ENCODE measurements at regions not wholly inside any gene's neighbourhood (a gene's known extent, or its start where the extent isn't known, plus 50 kb on each side); places are given as distances from the start of the nearest gene placed in this dataset.

DNA sequence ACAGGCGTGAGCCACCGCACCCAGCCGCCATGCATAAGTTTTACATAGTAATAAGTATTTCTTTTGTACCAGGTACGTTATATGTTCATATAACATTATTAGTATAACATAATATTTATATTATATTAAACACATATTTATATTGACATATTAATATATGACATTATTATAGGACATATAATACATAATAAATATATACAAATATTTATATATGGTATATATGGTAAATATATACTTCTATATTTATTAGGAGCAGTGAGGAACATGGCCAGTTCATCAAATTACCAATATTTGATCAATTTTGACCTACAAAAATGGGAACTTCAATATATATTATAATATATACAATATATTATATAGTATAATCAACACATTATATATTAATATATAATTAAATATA, 245.9 kb upstream of the FGGY start:
- Histone ChIP-seq H3K27me3 (ENCODE audit: control insufficient read depth, insufficient read depth, low read length) (no peaks in the 10 kb centered on the region), H3K27ac (ENCODE audit: low read depth, low read length) (no peak overlapping the region), H3K4me1 (ENCODE audit: control insufficient read depth, insufficient read depth, low read length) (no peaks in the 10 kb centered on the region), H3K9me3 (ENCODE audit: control insufficient read depth, insufficient read depth, low read length) (no peaks in the 10 kb centered on the region), H3K4me3 (ENCODE audit: low read depth, low read length) (no peak overlapping the region), H3K36me3 (ENCODE audit: control insufficient read depth, insufficient read depth, low read length) (no peaks in the 10 kb centered on the region)
- no CpG with 5 or more reads among the region's 4 CpGs for WGBS (ENCODE audit: insufficient coverage)
- no peak for DNase-seq (ENCODE audit: low read depth in 4 of 6, low spot score in 6 of 6)

- peaks cover 3% of the 10 kb centered on the region for H3K4me1 ChIP-seq (ENCODE audit: control insufficient read depth, insufficient read depth, low read length)
- DNase-seq (ENCODE audit: low read depth in 4 of 6, low spot score in 6 of 6): no peak
- 96% methylated on average over 5 of the region's 5 CpGs for WGBS (ENCODE audit: insufficient coverage)
- H3K27me3 ChIP-seq (ENCODE audit: control insufficient read depth, insufficient read depth, low read length): no peaks in the 10 kb centered on the region
- H3K27ac ChIP-seq (ENCODE audit: low read depth, low read length): no peak overlapping the region
- H3K4me3 ChIP-seq (ENCODE audit: low read depth, low read length): no peak overlapping the region
- no peaks in the 10 kb centered on the region for H3K9me3 ChIP-seq (ENCODE audit: control insufficient read depth, insufficient read depth, low read length)
- H3K36me3 ChIP-seq (ENCODE audit: control insufficient read depth, insufficient read depth, low read length): no peaks in the 10 kb centered on the region
Observed at GRCh38 chr1:59052166-59052590, 244.7 kb upstream of the FGGY start.

DNA sequence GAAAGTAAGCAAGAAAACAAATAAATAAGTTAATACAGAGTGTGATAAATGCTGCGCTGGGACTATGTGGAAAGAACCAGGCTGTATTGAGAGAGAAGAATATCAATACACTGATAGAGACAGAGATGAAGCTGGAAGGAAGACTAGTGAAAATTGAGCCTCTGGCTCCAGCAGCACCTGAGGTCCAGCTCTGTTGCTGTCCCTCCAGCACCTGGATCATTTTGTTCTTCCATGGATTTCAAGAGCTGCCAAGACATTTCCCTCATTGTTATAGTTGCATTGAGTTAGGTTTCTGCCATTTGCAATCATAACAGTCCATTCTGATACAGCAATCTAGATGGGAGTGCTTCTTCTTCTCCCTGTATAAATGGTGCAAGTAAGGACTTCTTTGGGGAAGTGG, 242.7 kb upstream of the FGGY start:
- Histone ChIP-seq H3K4me3 (ENCODE audit: low read depth, low read length) (no peak overlapping the region), H3K9me3 (ENCODE audit: control insufficient read depth, insufficient read depth, low read length) (no peaks in the 10 kb centered on the region), H3K4me1 (ENCODE audit: control insufficient read depth, insufficient read depth, low read length) (peaks cover 8% of the 10 kb centered on the region), H3K27ac (ENCODE audit: low read depth, low read length) (no peak overlapping the region), H3K27me3 (ENCODE audit: control insufficient read depth, insufficient read depth, low read length) (no peaks in the 10 kb centered on the region), H3K36me3 (ENCODE audit: control insufficient read depth, insufficient read depth, low read length) (no peaks in the 10 kb centered on the region)
- 100% methylated on average over 1 of the region's 1 CpG for WGBS (ENCODE audit: insufficient coverage)
- no peak for DNase-seq (ENCODE audit: low read depth in 4 of 6, low spot score in 6 of 6)

GRCh38 chr1:59055908-59056719, 240.8 kb upstream of the FGGY start:
- H3K27me3 ChIP-seq (ENCODE audit: control insufficient read depth, insufficient read depth, low read length): no peaks in the 10 kb centered on the region
- no peaks in the 10 kb centered on the region for H3K9me3 ChIP-seq (ENCODE audit: control insufficient read depth, insufficient read depth, low read length)
- no peak overlapping the region for H3K27ac ChIP-seq (ENCODE audit: low read depth, low read length)
- H3K36me3 ChIP-seq (ENCODE audit: control insufficient read depth, insufficient read depth, low read length): no peaks in the 10 kb centered on the region
- WGBS (ENCODE audit: insufficient coverage): 56% methylated on average over 5 of the region's 7 CpGs
- peaks cover 8% of the 10 kb centered on the region for H3K4me1 ChIP-seq (ENCODE audit: control insufficient read depth, insufficient read depth, low read length)
- no peak for DNase-seq (ENCODE audit: low read depth in 4 of 6, low spot score in 6 of 6)
- H3K4me3 ChIP-seq (ENCODE audit: low read depth, low read length): no peak overlapping the region

GRCh38 chr1:59057211-59057694, 239.6 kb upstream of the FGGY start:
- Histone ChIP-seq H3K4me3 (ENCODE audit: low read depth, low read length) (no peak overlapping the region), H3K36me3 (ENCODE audit: control insufficient read depth, insufficient read depth, low read length) (no peaks in the 10 kb centered on the region), H3K27ac (ENCODE audit: low read depth, low read length) (no peak overlapping the region), H3K9me3 (ENCODE audit: control insufficient read depth, insufficient read depth, low read length) (no peaks in the 10 kb centered on the region), H3K4me1 (ENCODE audit: control insufficient read depth, insufficient read depth, low read length) (peaks cover 8% of the 10 kb centered on the region), H3K27me3 (ENCODE audit: control insufficient read depth, insufficient read depth, low read length) (peaks cover 3% of the 10 kb centered on the region)
- 42% methylated on average over 3 of the region's 6 CpGs for WGBS (ENCODE audit: insufficient coverage)
- DNase-seq (ENCODE audit: low read depth in 4 of 6, low spot score in 6 of 6): peak in 4 of 6 donors; percentile 24 to 85 (median 59)

DNA sequence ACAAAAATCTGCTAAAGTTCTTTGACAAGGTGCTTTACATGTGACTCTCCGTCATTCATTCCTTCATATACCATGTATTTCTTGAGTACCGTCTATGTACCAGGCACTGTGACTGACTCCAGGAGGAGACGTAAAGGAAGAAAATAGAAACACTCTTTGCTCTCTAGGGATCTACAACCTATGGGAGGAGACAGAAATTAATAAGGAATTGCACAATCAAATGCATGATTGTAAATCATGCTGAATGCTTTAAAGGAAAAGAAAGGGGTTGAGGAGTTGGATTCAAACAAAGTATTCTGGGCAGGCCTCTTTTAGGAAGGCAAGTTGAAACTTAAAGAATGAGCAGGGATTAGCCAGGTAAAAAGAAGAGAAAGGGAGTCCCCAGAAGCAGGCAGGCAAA, 239.1 kb upstream of the FGGY start:
- Histone ChIP-seq H3K36me3 (ENCODE audit: control insufficient read depth, insufficient read depth, low read length) (no peaks in the 10 kb centered on the region), H3K9me3 (ENCODE audit: control insufficient read depth, insufficient read depth, low read length) (no peaks in the 10 kb centered on the region), H3K27me3 (ENCODE audit: control insufficient read depth, insufficient read depth, low read length) (peaks cover 3% of the 10 kb centered on the region), H3K4me3 (ENCODE audit: low read depth, low read length) (no peak overlapping the region), H3K4me1 (ENCODE audit: control insufficient read depth, insufficient read depth, low read length) (peaks cover 8% of the 10 kb centered on the region), H3K27ac (ENCODE audit: low read depth, low read length) (no peak overlapping the region)
- DNase-seq (ENCODE audit: low read depth in 4 of 6, low spot score in 6 of 6): no peak
- WGBS (ENCODE audit: insufficient coverage): no CpG with 5 or more reads among the region's 3 CpGs

- no peak overlapping the region for H3K27ac ChIP-seq (ENCODE audit: low read depth, low read length)
- peaks cover 8% of the 10 kb centered on the region for H3K4me1 ChIP-seq (ENCODE audit: control insufficient read depth, insufficient read depth, low read length)
- H3K36me3 ChIP-seq (ENCODE audit: control insufficient read depth, insufficient read depth, low read length): no peaks in the 10 kb centered on the region
- H3K27me3 ChIP-seq (ENCODE audit: control insufficient read depth, insufficient read depth, low read length): peaks cover 6% of the 10 kb centered on the region
- no peak overlapping the region for H3K4me3 ChIP-seq (ENCODE audit: low read depth, low read length)
- WGBS (ENCODE audit: insufficient coverage): 58% methylated on average over 4 of the region's 5 CpGs
- no peak for DNase-seq (ENCODE audit: low read depth in 4 of 6, low spot score in 6 of 6)
- H3K9me3 ChIP-seq (ENCODE audit: control insufficient read depth, insufficient read depth, low read length): no peaks in the 10 kb centered on the region
Observed at GRCh38 chr1:59058665-59059439, 238.0 kb upstream of the FGGY start.

GRCh38 chr1:59061876-59062275, 235.0 kb upstream of the FGGY start:
- peak in 4 of 6 donors; percentile 33 to 86 (median 71) for DNase-seq (ENCODE audit: low read depth in 4 of 6, low spot score in 6 of 6)
- Histone ChIP-seq H3K27ac (ENCODE audit: low read depth, low read length) (no peak overlapping the region), H3K4me1 (ENCODE audit: control insufficient read depth, insufficient read depth, low read length) (peaks cover 8% of the 10 kb centered on the region), H3K27me3 (ENCODE audit: control insufficient read depth, insufficient read depth, low read length) (peaks cover 6% of the 10 kb centered on the region), H3K9me3 (ENCODE audit: control insufficient read depth, insufficient read depth, low read length) (no peaks in the 10 kb centered on the region), H3K4me3 (ENCODE audit: low read depth, low read length) (peak overlapping the region; percentile 31), H3K36me3 (ENCODE audit: control insufficient read depth, insufficient read depth, low read length) (no peaks in the 10 kb centered on the region)
- WGBS (ENCODE audit: insufficient coverage): 53% methylated on average over 2 of the region's 2 CpGs

GRCh38 chr1:59062743-59063142, 234.2 kb upstream of the FGGY start:
- Histone ChIP-seq H3K4me1 (ENCODE audit: control insufficient read depth, insufficient read depth, low read length) (no peaks in the 10 kb centered on the region), H3K27ac (ENCODE audit: low read depth, low read length) (no peak overlapping the region), H3K9me3 (ENCODE audit: control insufficient read depth, insufficient read depth, low read length) (no peaks in the 10 kb centered on the region), H3K4me3 (ENCODE audit: low read depth, low read length) (no peak overlapping the region), H3K36me3 (ENCODE audit: control insufficient read depth, insufficient read depth, low read length) (no peaks in the 10 kb centered on the region), H3K27me3 (ENCODE audit: control insufficient read depth, insufficient read depth, low read length) (peaks cover 6% of the 10 kb centered on the region)
- DNase-seq (ENCODE audit: low read depth in 4 of 6, low spot score in 6 of 6): no peak
- 62% methylated on average over 2 of the region's 5 CpGs for WGBS (ENCODE audit: insufficient coverage)
